ENCODE measurements at regions not wholly inside any gene's neighbourhood (a gene's known extent, or its start where the extent isn't known, plus 50 kb on each side); places are given as distances from the start of the nearest gene placed in this dataset.

- TF ChIP-seq POLR2A (IDR thresholded peaks at IDR 0.05) (no peak), CTCF (IDR thresholded peaks at IDR 0.05) (no peak)
Observed at GRCh38 chr2:221051162-221051561, 520.9 kb downstream of the EPHA4 start.
